Activated CD4-positive, alpha-beta T cell treated with anti-CD3 and anti-CD28 coated beads, Interleukin-2, amount 10 ng/mL, durations not matched to agents 7 days and 5 days (primary cell): ENCODE measurements at regions not wholly inside any gene's neighbourhood (a gene's known extent, or its start where the extent isn't known, plus 50 kb on each side); places are given as distances from the start of the nearest gene placed in this dataset.
"Not testable (repeated sequence)": the region's sequence is repeated elsewhere in the genome, so short reads cannot be mapped to it uniquely, and the experiment has no call there.

Source experiments
- CTCF ChIA-PET: fragments of 350-600 bp; sonication (Branson Sonifier 250); formaldehyde crosslinking; loops from one replicate; lab custom pipeline; 2021; ENCODE audit warnings: antibody characterized with exemption; lab: Charles Lee
- POLR2A ChIA-PET: fragments of 350-600 bp; sonication (Branson Sonifier 250); formaldehyde crosslinking; loops from one replicate; lab custom pipeline; 2021; ENCODE audit warnings: antibody characterized with exemption; lab: Charles Lee
- DNase-seq: peaks from one replicate; pipeline ENCODE4 v3.0.0-alpha.2; 2020
- H3K27ac Mint-ChIP-seq: one replicate; pipeline ENCODE4 v1.8.0; 2021; ENCODE audit warnings: mild to moderate bottlenecking, moderate library complexity, mixed read lengths
- H3K27me3 Mint-ChIP-seq: one replicate; pipeline ENCODE4 v1.8.0; 2021; ENCODE audit warnings: mixed read lengths
- H3K36me3 Mint-ChIP-seq: one replicate; pipeline ENCODE4 v1.8.0; 2021; ENCODE audit warnings: low read depth, mixed read lengths
- H3K4me1 Mint-ChIP-seq: one replicate; pipeline ENCODE4 v1.8.0; 2021; ENCODE audit warnings: mixed read lengths
- H3K4me3 Mint-ChIP-seq: one replicate; pipeline ENCODE4 v1.8.0; 2021; ENCODE audit warnings: mild to moderate bottlenecking, moderate library complexity, mixed read lengths
- H3K9me3 Mint-ChIP-seq: one replicate; pipeline ENCODE4 v1.8.0; 2021; ENCODE audit warnings: mixed read lengths

- no peaks in the 10 kb centered on the region for H3K4me1 Mint-ChIP-seq
- H3K9me3 Mint-ChIP-seq, result no peaks in the 10 kb centered on the region
- ChIA-PET CTCF (interaction anchor here (1.5 kb wide), 1 partner anchor 11 kb away, joined by 4 read pairs; no protein-coding TSS in a partner anchor), POLR2A (no interaction called here)
- no peak overlapping the region for H3K4me3 Mint-ChIP-seq
- no peaks in the 10 kb centered on the region for H3K36me3 Mint-ChIP-seq
- DNase-seq, result no peak
- no peak overlapping the region for H3K27ac Mint-ChIP-seq
- peaks cover 9% of the 10 kb centered on the region for H3K27me3 Mint-ChIP-seq
Observed at GRCh38 chr5:159792180-159792579, 124.1 kb upstream of the ADRA1B start.

- ChIA-PET CTCF (interaction anchor here (0.6 to 1.6 kb wide), 2 partner anchors 25 to 569 kb away, joined by 3 read pairs; no protein-coding TSS in a partner anchor), POLR2A (no interaction called here)
- H3K27ac Mint-ChIP-seq, result no peak overlapping the region
- H3K36me3 Mint-ChIP-seq, result no peaks in the 10 kb centered on the region
- no peak overlapping the region for H3K4me3 Mint-ChIP-seq
- H3K9me3 Mint-ChIP-seq, result no peaks in the 10 kb centered on the region
- peaks cover 3% of the 10 kb centered on the region for H3K27me3 Mint-ChIP-seq
- no peaks in the 10 kb centered on the region for H3K4me1 Mint-ChIP-seq
- DNase-seq, result no peak
Observed at GRCh38 chr5:159797261-159797970, 118.9 kb upstream of the ADRA1B start.

GRCh38 chr5:159799701-159800100 is 116.6 kb upstream of the ADRA1B start:
- no peak overlapping the region for H3K4me3 Mint-ChIP-seq
- peaks cover 13% of the 10 kb centered on the region for H3K27me3 Mint-ChIP-seq
- no peaks in the 10 kb centered on the region for H3K9me3 Mint-ChIP-seq
- H3K27ac Mint-ChIP-seq, result no peak overlapping the region
- no peaks in the 10 kb centered on the region for H3K4me1 Mint-ChIP-seq
- ChIA-PET CTCF (no interaction called here), POLR2A (no interaction called here)
- no peak for DNase-seq
- no peaks in the 10 kb centered on the region for H3K36me3 Mint-ChIP-seq

- CTCF ChIA-PET, result interaction anchor here (0.6 kb wide), 1 partner anchor 1089 kb away, joined by 4 read pairs; no protein-coding TSS in a partner anchor
- Mint-ChIP-seq H3K9me3 (no peaks in the 10 kb centered on the region), H3K27me3 (peaks cover 18% of the 10 kb centered on the region), H3K4me1 (no peaks in the 10 kb centered on the region), H3K27ac (no peak overlapping the region), H3K36me3 (no peaks in the 10 kb centered on the region), H3K4me3 (no peak overlapping the region)
- POLR2A ChIA-PET, result no interaction called here
- DNase-seq, result no peak
Observed at GRCh38 chr5:159800131-159800840, 116.0 kb upstream of the ADRA1B start.

GRCh38 chr5:159801303-159801702 is 115.0 kb upstream of the ADRA1B start:
- POLR2A ChIA-PET, result no interaction called here
- Mint-ChIP-seq H3K4me1 (no peaks in the 10 kb centered on the region), H3K9me3 (peaks cover 3% of the 10 kb centered on the region), H3K27ac (no peak overlapping the region), H3K36me3 (no peaks in the 10 kb centered on the region), H3K4me3 (no peak overlapping the region), H3K27me3 (peaks cover 18% of the 10 kb centered on the region)
- CTCF ChIA-PET, result no interaction called here
- no peak for DNase-seq

- Mint-ChIP-seq H3K36me3 (no peaks in the 10 kb centered on the region), H3K27ac (no peak overlapping the region), H3K4me3 (no peak overlapping the region), H3K9me3 (peaks cover 7% of the 10 kb centered on the region), H3K27me3 (peaks cover 21% of the 10 kb centered on the region), H3K4me1 (no peaks in the 10 kb centered on the region)
- DNase-seq, result no peak
- POLR2A ChIA-PET, result no interaction called here
- CTCF ChIA-PET, result interaction anchor here (0.5 to 1.1 kb wide), 2 partner anchors 10 to 174 kb away, joined by 3 to 4 read pairs; no protein-coding TSS in a partner anchor
Observed at GRCh38 chr5:159802661-159803060, 113.6 kb upstream of the ADRA1B start.

GRCh38 chr5:159804121-159804520 is 112.2 kb upstream of the ADRA1B start:
- Mint-ChIP-seq H3K27me3 (peaks cover 25% of the 10 kb centered on the region), H3K4me1 (no peaks in the 10 kb centered on the region), H3K4me3 (no peak overlapping the region), H3K36me3 (no peaks in the 10 kb centered on the region), H3K27ac (no peak overlapping the region), H3K9me3 (peaks cover 7% of the 10 kb centered on the region)
- CTCF ChIA-PET, result no interaction called here
- POLR2A ChIA-PET, result no interaction called here
- DNase-seq, result no peak

- POLR2A ChIA-PET, result no interaction called here
- H3K27ac Mint-ChIP-seq, result no peak overlapping the region
- CTCF ChIA-PET, result no interaction called here
Observed at GRCh38 chr5:159805021-159805420, 111.3 kb upstream of the ADRA1B start.

GRCh38 chr5:159807135-159807534 is 109.1 kb upstream of the ADRA1B start:
- POLR2A ChIA-PET, CTCF ChIA-PET, H3K4me1 Mint-ChIP-seq, H3K4me3 Mint-ChIP-seq, H3K9me3 Mint-ChIP-seq, H3K27ac Mint-ChIP-seq, DNase-seq, H3K36me3 Mint-ChIP-seq: not testable (repeated sequence)
- H3K27me3 Mint-ChIP-seq, result peaks cover 22% of the 10 kb centered on the region

More at GRCh38 chr5:159805021-159805420, 111.3 kb upstream of the ADRA1B start:
- peaks cover 25% of the 10 kb centered on the region for H3K27me3 Mint-ChIP-seq
- H3K9me3 Mint-ChIP-seq, result peaks cover 7% of the 10 kb centered on the region
- H3K4me3 Mint-ChIP-seq, result no peak overlapping the region
- H3K36me3 Mint-ChIP-seq, result no peaks in the 10 kb centered on the region
- H3K4me1 Mint-ChIP-seq, result no peaks in the 10 kb centered on the region
- no peak for DNase-seq

- no peaks in the 10 kb centered on the region for H3K36me3 Mint-ChIP-seq
Observed at GRCh38 chr5:159807586-159807985, 108.7 kb upstream of the ADRA1B start.

GRCh38 chr5:159811712-159812111 is 104.6 kb upstream of the ADRA1B start:
- Mint-ChIP-seq H3K36me3 (no peaks in the 10 kb centered on the region), H3K4me3 (no peak overlapping the region), H3K27ac (no peak overlapping the region), H3K9me3 (peaks cover 4% of the 10 kb centered on the region), H3K4me1 (no peaks in the 10 kb centered on the region), H3K27me3 (peaks cover 7% of the 10 kb centered on the region)
- no peak for DNase-seq
- POLR2A ChIA-PET, result no interaction called here
- CTCF ChIA-PET, result no interaction called here

More at GRCh38 chr5:159807586-159807985, 108.7 kb upstream of the ADRA1B start:
- Mint-ChIP-seq H3K27me3 (peaks cover 21% of the 10 kb centered on the region), H3K27ac (no peak overlapping the region), H3K4me3 (no peak overlapping the region), H3K4me1 (no peaks in the 10 kb centered on the region), H3K9me3 (peaks cover 7% of the 10 kb centered on the region)
- DNase-seq, result no peak
- ChIA-PET CTCF (no interaction called here), POLR2A (no interaction called here)

GRCh38 chr5:159812759-159813158 is 103.5 kb upstream of the ADRA1B start:
- H3K4me3 Mint-ChIP-seq, H3K36me3 Mint-ChIP-seq, POLR2A ChIA-PET, H3K4me1 Mint-ChIP-seq, DNase-seq, CTCF ChIA-PET, H3K27me3 Mint-ChIP-seq, H3K9me3 Mint-ChIP-seq, H3K27ac Mint-ChIP-seq: not testable (repeated sequence)

GRCh38 chr5:159814222-159814621 is 102.1 kb upstream of the ADRA1B start:
- POLR2A ChIA-PET, result no interaction called here
- CTCF ChIA-PET, result no interaction called here
- no peak overlapping the region for H3K4me3 Mint-ChIP-seq
- no peaks in the 10 kb centered on the region for H3K4me1 Mint-ChIP-seq
- no peaks in the 10 kb centered on the region for H3K9me3 Mint-ChIP-seq
- no peaks in the 10 kb centered on the region for H3K36me3 Mint-ChIP-seq
- no peaks in the 10 kb centered on the region for H3K27me3 Mint-ChIP-seq
- no peak overlapping the region for H3K27ac Mint-ChIP-seq
- DNase-seq, result no peak
